ENCODE measurements at regions not wholly inside any gene's neighbourhood (a gene's known extent, or its start where the extent isn't known, plus 50 kb on each side); places are given as distances from the start of the nearest gene placed in this dataset.

- no peaks in the 10 kb centered on the region for H3K4me1 ChIP-seq (ENCODE audit: insufficient read depth, low read length)
- no peak for DNase-seq (ENCODE audit: low read depth)
- H3K9ac ChIP-seq (ENCODE audit: low read length) = no peak overlapping the region
- no peak overlapping the region for H3K4me3 ChIP-seq (ENCODE audit: insufficient read depth, low read depth, low read length)
- no peaks in the 10 kb centered on the region for H3K9me3 ChIP-seq (ENCODE audit: insufficient read depth, low read depth, low read length)
- H3K4me1 Mint-ChIP-seq (ENCODE audit: low read depth, unreplicated experiment) = no peaks in the 10 kb centered on the region
- H3K9me3 Mint-ChIP-seq (ENCODE audit: unreplicated experiment) = no peaks in the 10 kb centered on the region
- H4K20me1 ChIP-seq (ENCODE audit: insufficient read depth, low read length) = no peaks in the 10 kb centered on the region
- no peak for FAIRE-seq
- H3K36me3 ChIP-seq (ENCODE audit: insufficient read depth, low read length) = no peaks in the 10 kb centered on the region
- H3K36me3 Mint-ChIP-seq (ENCODE audit: low read depth, unreplicated experiment) = no peaks in the 10 kb centered on the region
- no peak overlapping the region for H3K27ac ChIP-seq (ENCODE audit: low read depth, low read length)
- H3K4me2 ChIP-seq (ENCODE audit: low read length) = no peak overlapping the region
- H2AFZ ChIP-seq (ENCODE audit: low read depth, low read length) = no peak overlapping the region
- no peak overlapping the region for H3K27ac Mint-ChIP-seq (ENCODE audit: unreplicated experiment)
- H3K27me3 Mint-ChIP-seq (ENCODE audit: low read depth, unreplicated experiment) = no peaks in the 10 kb centered on the region
- H3K27me3 ChIP-seq (ENCODE audit: insufficient read depth, low read length) = no peaks in the 10 kb centered on the region
- TF ChIP-seq EZH2 (IDR thresholded peaks at IDR 0.05; ENCODE audit: insufficient read depth, low read length) (no peak), CTCF (IDR thresholded peaks at IDR 0.05; ENCODE audit: insufficient read depth, low read depth, low read length) (no peak)
- H3K79me2 ChIP-seq (ENCODE audit: insufficient read depth, low read length) = no peaks in the 10 kb centered on the region
- no peak overlapping the region for H3K4me3 Mint-ChIP-seq (ENCODE audit: unreplicated experiment)
These were observed 315.5 kb upstream of the CAMK1G start for GRCh38 chr1:209267968-209268367.

- DNase-seq (ENCODE audit: low read depth) (no peak), FAIRE-seq (no peak)
- no peaks in the 10 kb centered on the region for H3K36me3 ChIP-seq (ENCODE audit: insufficient read depth, low read length)
- no peaks in the 10 kb centered on the region for H3K4me1 ChIP-seq (ENCODE audit: insufficient read depth, low read length)
- no peaks in the 10 kb centered on the region for H3K79me2 ChIP-seq (ENCODE audit: insufficient read depth, low read length)
- H3K4me3 ChIP-seq (ENCODE audit: insufficient read depth, low read depth, low read length) = no peak overlapping the region
- H4K20me1 ChIP-seq (ENCODE audit: insufficient read depth, low read length) = no peaks in the 10 kb centered on the region
- no peaks in the 10 kb centered on the region for H3K27me3 ChIP-seq (ENCODE audit: insufficient read depth, low read length)
- H3K9ac ChIP-seq (ENCODE audit: low read length) = no peak overlapping the region
- Mint-ChIP-seq H3K9me3 (ENCODE audit: unreplicated experiment) (no peaks in the 10 kb centered on the region), H3K27ac (ENCODE audit: unreplicated experiment) (no peak overlapping the region), H3K27me3 (ENCODE audit: low read depth, unreplicated experiment) (no peaks in the 10 kb centered on the region), H3K4me3 (ENCODE audit: unreplicated experiment) (no peak overlapping the region), H3K4me1 (ENCODE audit: low read depth, unreplicated experiment) (no peaks in the 10 kb centered on the region), H3K36me3 (ENCODE audit: low read depth, unreplicated experiment) (no peaks in the 10 kb centered on the region)
- TF ChIP-seq CTCF (IDR thresholded peaks at IDR 0.05; ENCODE audit: insufficient read depth, low read depth, low read length) (no peak), EZH2 (IDR thresholded peaks at IDR 0.05; ENCODE audit: insufficient read depth, low read length) (no peak)
- no peak overlapping the region for H3K4me2 ChIP-seq (ENCODE audit: low read length)
- H2AFZ ChIP-seq (ENCODE audit: low read depth, low read length) = no peak overlapping the region
- H3K27ac ChIP-seq (ENCODE audit: low read depth, low read length) = no peak overlapping the region
- no peaks in the 10 kb centered on the region for H3K9me3 ChIP-seq (ENCODE audit: insufficient read depth, low read depth, low read length)
These were observed 315.0 kb upstream of the CAMK1G start for GRCh38 chr1:209268479-209268878.

- Histone ChIP-seq H3K27me3 (ENCODE audit: insufficient read depth, low read length) (no peaks in the 10 kb centered on the region), H4K20me1 (ENCODE audit: insufficient read depth, low read length) (no peaks in the 10 kb centered on the region), H3K36me3 (ENCODE audit: insufficient read depth, low read length) (no peaks in the 10 kb centered on the region), H3K9me3 (ENCODE audit: insufficient read depth, low read depth, low read length) (no peaks in the 10 kb centered on the region), H3K4me3 (ENCODE audit: insufficient read depth, low read depth, low read length) (no peak overlapping the region), H3K4me2 (ENCODE audit: low read length) (no peak overlapping the region), H3K9ac (ENCODE audit: low read length) (no peak overlapping the region), H3K4me1 (ENCODE audit: insufficient read depth, low read length) (no peaks in the 10 kb centered on the region), H2AFZ (ENCODE audit: low read depth, low read length) (no peak overlapping the region), H3K27ac (ENCODE audit: low read depth, low read length) (no peak overlapping the region), H3K79me2 (ENCODE audit: insufficient read depth, low read length) (no peaks in the 10 kb centered on the region)
- H3K9me3 Mint-ChIP-seq (ENCODE audit: unreplicated experiment) = peaks cover 4% of the 10 kb centered on the region
- no peaks in the 10 kb centered on the region for H3K4me1 Mint-ChIP-seq (ENCODE audit: low read depth, unreplicated experiment)
- DNase-seq (ENCODE audit: low read depth) (no peak), FAIRE-seq (no peak)
- H3K27ac Mint-ChIP-seq (ENCODE audit: unreplicated experiment) = no peak overlapping the region
- H3K36me3 Mint-ChIP-seq (ENCODE audit: low read depth, unreplicated experiment) = no peaks in the 10 kb centered on the region
- no peak for TF ChIP-seq CTCF (IDR thresholded peaks at IDR 0.05; ENCODE audit: insufficient read depth, low read depth, low read length)
- no peak for TF ChIP-seq EZH2 (IDR thresholded peaks at IDR 0.05; ENCODE audit: insufficient read depth, low read length)
- H3K27me3 Mint-ChIP-seq (ENCODE audit: low read depth, unreplicated experiment) = no peaks in the 10 kb centered on the region
- H3K4me3 Mint-ChIP-seq (ENCODE audit: unreplicated experiment) = no peak overlapping the region
These were observed 307.2 kb upstream of the CAMK1G start for GRCh38 chr1:209276321-209276720.
